ENCODE measurements at regions not wholly inside any gene's neighbourhood (a gene's known extent, or its start where the extent isn't known, plus 50 kb on each side); places are given as distances from the start of the nearest gene placed in this dataset.

- TF ChIP-seq, protein P1, sequence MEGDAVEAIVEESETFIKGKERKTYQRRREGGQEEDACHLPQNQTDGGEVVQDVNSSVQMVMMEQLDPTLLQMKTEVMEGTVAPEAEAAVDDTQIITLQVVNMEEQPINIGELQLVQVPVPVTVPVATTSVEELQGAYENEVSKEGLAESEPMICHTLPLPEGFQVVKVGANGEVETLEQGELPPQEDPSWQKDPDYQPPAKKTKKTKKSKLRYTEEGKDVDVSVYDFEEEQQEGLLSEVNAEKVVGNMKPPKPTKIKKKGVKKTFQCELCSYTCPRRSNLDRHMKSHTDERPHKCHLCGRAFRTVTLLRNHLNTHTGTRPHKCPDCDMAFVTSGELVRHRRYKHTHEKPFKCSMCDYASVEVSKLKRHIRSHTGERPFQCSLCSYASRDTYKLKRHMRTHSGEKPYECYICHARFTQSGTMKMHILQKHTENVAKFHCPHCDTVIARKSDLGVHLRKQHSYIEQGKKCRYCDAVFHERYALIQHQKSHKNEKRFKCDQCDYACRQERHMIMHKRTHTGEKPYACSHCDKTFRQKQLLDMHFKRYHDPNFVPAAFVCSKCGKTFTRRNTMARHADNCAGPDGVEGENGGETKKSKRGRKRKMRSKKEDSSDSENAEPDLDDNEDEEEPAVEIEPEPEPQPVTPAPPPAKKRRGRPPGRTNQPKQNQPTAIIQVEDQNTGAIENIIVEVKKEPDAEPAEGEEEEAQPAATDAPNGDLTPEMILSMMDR (conservative IDR thresholded peaks at IDR 0.05; ENCODE audit: low read length), result no peak
- no peak for TF ChIP-seq EZH2phosphoT487 (IDR thresholded peaks at IDR 0.05; ENCODE audit: borderline replicate concordance, low read depth, low read length)
Observed at GRCh38 chr15:70203981-70204560, 106.4 kb upstream of the TLE3 start.

Measured in OCI-LY7 (cell line).